ENCODE measurements at regions not wholly inside any gene's neighbourhood (a gene's known extent, or its start where the extent isn't known, plus 50 kb on each side); places are given as distances from the start of the nearest gene placed in this dataset.
"Not testable (repeated sequence)": the region's sequence is repeated elsewhere in the genome, so short reads cannot be mapped to it uniquely, and the experiment has no call there.

GRCh38 chr13:86038490-86038889, 239.3 kb upstream of the SLITRK6 start:
- DNase-seq: no peak

GRCh38 chr13:86020351-86021002, 221.3 kb upstream of the SLITRK6 start:
- DNase-seq: no peak

DNA sequence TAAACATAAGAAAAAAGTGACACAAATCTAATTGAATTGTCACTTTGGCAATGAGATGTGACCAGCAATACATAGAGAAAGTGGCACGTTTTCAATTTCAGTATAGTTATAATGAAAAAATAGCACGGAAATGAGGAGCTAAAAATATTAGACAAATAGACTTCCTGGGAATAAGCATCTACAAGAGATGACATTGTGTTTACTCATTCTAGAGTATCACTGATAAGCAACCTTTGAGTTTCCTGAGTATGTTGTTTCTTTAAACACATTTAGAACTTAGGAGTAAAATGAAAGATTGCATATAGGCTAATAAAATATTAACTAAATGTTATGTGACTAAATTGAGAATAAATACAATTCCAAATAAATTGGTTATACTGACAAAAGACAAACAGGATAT, 207.1 kb upstream of the SLITRK6 start:
- DNase-seq: no peak

- DNase-seq: no peak
These were observed 203.8 kb upstream of the SLITRK6 start for GRCh38 chr13:86003029-86003428.

GRCh38 chr13:86000546-86000945, 201.3 kb upstream of the SLITRK6 start:
- DNase-seq: no peak

DNA sequence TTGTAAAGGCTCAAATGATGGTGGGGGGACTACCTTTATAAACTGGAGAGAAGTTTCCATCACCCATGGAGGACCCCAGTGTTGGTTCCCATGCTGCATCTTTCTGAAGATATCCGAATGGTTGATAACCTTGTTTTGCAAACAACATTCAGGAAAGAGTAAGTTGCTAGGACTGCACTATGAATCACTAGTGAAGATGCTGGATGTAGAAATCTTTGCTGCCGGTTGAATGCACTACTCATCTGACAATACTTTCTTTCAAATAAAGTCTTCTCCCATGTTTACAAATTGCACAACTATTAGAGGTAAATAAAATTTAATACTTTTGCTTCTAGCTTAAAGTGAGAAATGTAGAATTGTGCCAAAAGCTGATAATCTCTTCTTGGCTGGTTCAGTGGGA, 198.4 kb upstream of the SLITRK6 start:
- no peak for DNase-seq

GRCh38 chr13:85995788-85996418, 196.7 kb upstream of the SLITRK6 start:
- DNase-seq: no peak

GRCh38 chr13:85993567-85993966, 194.3 kb upstream of the SLITRK6 start:
- no peak for DNase-seq

GRCh38 chr13:85990397-85990796, 191.2 kb upstream of the SLITRK6 start:
- DNase-seq: no peak

- DNase-seq: no peak
These were observed 186.6 kb upstream of the SLITRK6 start for GRCh38 chr13:85985797-85986196.

GRCh38 chr13:85982102-85982501, 182.9 kb upstream of the SLITRK6 start:
- no peak for DNase-seq

DNA sequence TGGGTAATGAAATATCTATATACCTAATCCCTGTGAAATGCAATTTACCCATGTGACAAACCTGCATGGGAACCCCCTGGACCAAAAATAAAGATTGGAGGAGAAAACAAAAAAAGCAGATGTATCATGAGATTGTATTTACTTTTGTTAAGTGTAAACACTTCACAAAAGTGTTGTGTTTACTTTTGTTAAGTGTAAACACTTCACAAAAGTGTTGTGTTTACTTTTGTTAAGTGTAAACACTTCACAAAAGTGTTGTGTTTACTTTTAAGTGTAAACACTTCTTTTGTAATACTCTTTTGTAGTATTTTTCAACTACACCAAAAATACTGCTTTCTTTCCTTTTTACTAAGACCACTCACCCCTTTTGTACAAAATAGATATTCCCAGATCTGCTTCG, 181.2 kb upstream of the SLITRK6 start:
- not testable (repeated sequence) for DNase-seq

- no peak for DNase-seq
These were observed 177.0 kb upstream of the SLITRK6 start for GRCh38 chr13:85976242-85976641.

DNA sequence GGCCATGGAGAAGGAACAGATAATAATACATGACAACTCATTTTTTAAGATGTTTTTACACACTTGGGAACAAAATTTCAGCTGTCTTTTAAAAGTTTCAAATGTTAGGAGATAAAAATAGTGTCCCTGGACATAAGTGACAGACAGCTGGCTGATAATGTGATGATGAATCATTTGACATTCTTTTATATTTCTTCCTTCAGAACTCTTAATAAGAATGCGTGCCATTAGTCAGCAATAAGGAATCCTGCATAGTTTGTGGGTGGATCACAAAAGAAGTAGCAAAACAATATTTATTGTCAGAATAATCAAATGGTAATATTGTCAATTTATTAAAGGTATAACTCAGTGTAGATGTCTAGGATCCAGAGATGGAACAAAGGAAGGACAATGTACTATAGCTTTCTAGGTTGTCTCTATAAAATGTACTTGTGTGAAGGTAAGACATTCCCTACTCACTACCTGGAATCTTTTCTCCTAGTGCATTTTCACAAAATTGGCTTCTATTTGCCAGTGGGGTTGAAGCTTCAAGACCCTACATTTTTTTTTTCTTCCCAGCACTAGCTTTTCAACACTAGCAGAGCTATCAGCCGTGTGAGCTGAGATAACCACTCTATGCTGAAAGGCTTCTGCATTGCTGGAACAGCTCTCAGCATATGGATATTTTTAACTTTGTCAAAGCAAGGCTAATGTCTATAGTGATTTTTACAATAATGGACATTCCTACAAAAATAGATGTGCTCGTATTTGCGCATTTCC, 175.6 kb upstream of the SLITRK6 start:
- no peak for DNase-seq

- peak; percentile 3 for DNase-seq
These were observed 171.5 kb upstream of the SLITRK6 start for GRCh38 chr13:85970727-85971126.

DNA sequence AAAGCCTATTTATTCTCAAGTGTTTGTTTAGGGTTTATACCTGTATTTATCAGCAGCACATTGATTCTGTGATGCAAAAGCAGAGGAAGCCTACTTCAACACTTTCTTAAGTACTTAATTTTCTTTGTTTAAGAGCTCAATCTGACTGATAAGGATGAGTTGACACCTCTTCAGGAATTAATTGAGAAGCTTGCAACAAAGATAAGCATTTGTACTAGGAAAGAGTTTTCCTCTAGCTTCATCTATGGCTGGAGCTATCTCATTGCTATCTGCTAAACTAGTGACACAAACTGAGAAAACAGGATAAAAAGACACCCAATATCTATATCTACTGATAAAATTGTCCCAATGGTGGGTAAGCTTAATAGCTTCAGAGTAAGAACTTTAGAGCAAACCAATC, 170.1 kb upstream of the SLITRK6 start:
- DNase-seq: no peak

GRCh38 chr13:85935868-85936467, 136.7 kb upstream of the SLITRK6 start:
- DNase-seq: no peak

DNA sequence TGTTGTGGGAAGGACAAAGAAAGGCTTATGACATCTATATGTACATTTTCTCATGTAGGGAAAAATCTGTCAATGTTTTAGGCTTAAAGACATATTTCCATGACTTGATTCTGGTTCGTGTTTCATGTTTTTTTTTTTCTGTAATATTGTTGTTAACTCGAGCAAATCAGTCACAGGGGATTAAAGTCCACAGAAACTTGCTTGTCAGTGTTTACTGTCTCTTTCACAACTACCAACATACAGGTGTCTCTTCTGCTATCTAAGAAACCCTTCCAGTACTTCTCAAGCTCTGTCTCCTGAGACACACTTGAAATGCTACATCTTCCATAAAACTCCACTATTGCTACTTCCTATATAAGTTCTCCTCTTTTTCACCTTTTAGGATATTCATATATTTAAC, 130.9 kb upstream of the SLITRK6 start:
- DNase-seq: no peak

DNA sequence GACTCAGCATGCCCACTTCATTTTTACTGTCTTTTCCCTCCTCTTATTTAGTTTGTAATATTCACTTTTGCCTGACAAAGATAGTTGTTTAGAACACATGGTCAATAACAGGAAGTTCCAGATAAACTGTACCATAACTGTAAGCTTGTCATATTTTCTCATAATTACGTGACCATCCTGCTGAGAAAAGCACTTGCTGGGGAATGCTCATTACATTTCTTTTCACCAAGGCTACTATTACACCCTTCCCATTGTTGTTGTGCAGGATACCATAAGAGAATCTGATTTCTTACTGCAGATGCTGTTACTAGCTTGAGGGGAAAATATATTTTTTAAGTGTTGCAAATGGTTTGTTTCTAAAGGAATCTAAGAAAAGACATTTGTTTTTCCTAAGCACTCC, 111.7 kb upstream of the SLITRK6 start:
- no peak for DNase-seq

DNA sequence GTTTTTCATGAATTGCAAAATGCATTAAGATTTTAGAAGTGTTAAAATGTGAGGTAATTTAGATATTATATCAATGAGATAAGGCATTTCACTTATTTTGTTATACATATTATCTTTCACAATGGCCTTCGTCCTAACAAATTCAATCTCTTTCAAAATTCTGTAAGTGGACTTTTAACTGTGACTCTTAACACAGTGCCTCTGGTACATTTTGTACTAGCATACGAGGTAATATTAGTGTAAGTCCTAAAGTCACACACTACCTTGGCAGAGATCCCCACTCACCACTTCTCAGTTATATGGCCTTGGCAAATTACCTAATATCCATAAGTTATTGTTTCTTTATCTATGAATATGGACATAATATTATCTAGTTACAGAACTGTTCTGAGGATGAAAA, 101.3 kb upstream of the SLITRK6 start:
- DNase-seq: no peak

DNA sequence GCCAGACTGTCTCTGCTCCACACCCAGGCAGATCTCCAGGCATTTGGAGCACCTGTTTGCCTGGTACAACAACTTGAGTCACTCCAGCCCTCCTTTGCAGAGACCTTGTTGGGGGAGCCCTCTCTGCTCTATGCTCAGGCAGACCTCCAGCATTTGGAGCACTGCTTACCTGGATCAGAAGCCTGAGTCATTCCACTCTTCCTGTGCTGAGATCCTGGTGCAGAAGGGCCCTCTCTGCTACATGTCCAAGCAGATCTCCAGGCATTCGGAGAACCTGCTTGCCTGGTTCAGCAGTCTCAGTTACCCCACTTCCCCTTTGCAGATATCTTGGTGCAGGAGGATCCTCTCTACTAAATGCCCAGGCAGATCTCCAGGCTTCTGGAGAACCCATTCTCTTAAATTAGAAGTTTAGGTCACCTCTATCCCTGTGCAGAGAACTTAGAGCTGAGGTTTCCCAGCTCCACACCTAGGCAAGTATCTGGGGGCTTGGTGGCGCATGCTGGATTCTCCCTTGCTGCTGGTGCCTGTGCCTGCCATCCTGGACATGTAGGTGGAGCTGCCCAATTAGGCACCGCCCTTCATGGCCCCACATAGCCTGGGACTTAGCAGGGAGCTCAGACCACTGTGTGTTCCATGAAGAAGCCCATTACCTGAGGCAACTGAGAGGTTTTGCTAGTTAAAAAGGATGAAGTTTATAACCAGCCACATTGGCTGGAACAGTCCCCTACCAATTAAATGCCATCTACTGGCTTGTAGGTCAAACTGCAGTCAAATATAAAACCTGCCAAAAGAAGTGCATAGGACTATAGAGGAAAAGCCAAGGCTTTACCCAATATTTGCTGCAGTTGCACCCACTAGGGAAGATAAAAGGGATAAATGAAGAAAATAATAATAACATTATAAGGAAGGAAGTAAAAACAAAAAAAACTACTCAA, 97.6 kb upstream of the SLITRK6 start:
- peak; percentile 13 for DNase-seq

- DNase-seq: no peak
These were observed 88.2 kb upstream of the SLITRK6 start for GRCh38 chr13:85887406-85887805.

DNA sequence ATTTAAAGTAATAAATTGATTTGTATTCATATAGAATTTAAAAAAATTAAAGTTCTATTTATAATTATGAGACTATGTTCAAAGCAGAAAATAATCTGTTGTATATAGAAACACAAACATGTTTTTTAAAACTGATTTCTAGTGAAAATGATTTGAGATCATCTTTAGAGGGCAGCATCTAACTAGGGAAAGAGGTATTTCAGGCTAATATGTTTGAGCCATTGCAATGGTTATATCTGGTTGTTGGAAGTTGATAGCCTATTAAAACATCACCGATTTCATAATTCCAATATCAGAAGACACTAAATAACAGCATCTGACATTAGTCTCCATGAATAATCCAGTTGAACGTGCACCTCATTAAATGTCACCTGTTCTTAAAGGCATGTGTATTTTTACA, 79.8 kb upstream of the SLITRK6 start:
- no peak for DNase-seq
